ENCODE measurements at regions not wholly inside any gene's neighbourhood (a gene's known extent, or its start where the extent isn't known, plus 50 kb on each side); places are given as distances from the start of the nearest gene placed in this dataset.
"Not testable (repeated sequence)": the region's sequence is repeated elsewhere in the genome, so short reads cannot be mapped to it uniquely, and the experiment has no call there.

GRCh38 chr4:118435415-118435814 lies 82.6 kb upstream of the PRSS12 start:
- H3K4me3 ChIP-seq (IDR thresholded peaks at IDR 0.05; ENCODE audit: insufficient read depth, low read depth, low read length); H3K4me1 ChIP-seq (ENCODE audit: low read depth, poor library complexity, severe bottlenecking); H2AFZ ChIP-seq (ENCODE audit: low read depth); H3K27ac ChIP-seq; H3K9ac ChIP-seq; H4K20me1 ChIP-seq (ENCODE audit: insufficient read depth); H3K79me2 ChIP-seq (ENCODE audit: insufficient read depth, low read depth); H3K4me2 ChIP-seq; H3K27me3 ChIP-seq (ENCODE audit: insufficient read depth, low read depth); H3K36me3 ChIP-seq (ENCODE audit: insufficient read depth): not testable (repeated sequence)

- H3K4me2 ChIP-seq; H3K9ac ChIP-seq; H3K79me2 ChIP-seq (ENCODE audit: insufficient read depth, low read depth); H3K4me3 ChIP-seq (IDR thresholded peaks at IDR 0.05; ENCODE audit: insufficient read depth, low read depth, low read length); H3K4me1 ChIP-seq (ENCODE audit: low read depth, poor library complexity, severe bottlenecking); H4K20me1 ChIP-seq (ENCODE audit: insufficient read depth); H3K27ac ChIP-seq; H2AFZ ChIP-seq (ENCODE audit: low read depth); H3K27me3 ChIP-seq (ENCODE audit: insufficient read depth, low read depth); H3K36me3 ChIP-seq (ENCODE audit: insufficient read depth): not testable (repeated sequence)
Measured at GRCh38 chr4:118442115-118442837, 89.5 kb upstream of the PRSS12 start.

GRCh38 chr4:118447397-118447796 lies 94.6 kb upstream of the PRSS12 start:
- H3K27ac ChIP-seq; H3K4me1 ChIP-seq (ENCODE audit: low read depth, poor library complexity, severe bottlenecking); H2AFZ ChIP-seq (ENCODE audit: low read depth); H3K79me2 ChIP-seq (ENCODE audit: insufficient read depth, low read depth); H3K27me3 ChIP-seq (ENCODE audit: insufficient read depth, low read depth); H3K4me3 ChIP-seq (IDR thresholded peaks at IDR 0.05; ENCODE audit: insufficient read depth, low read depth, low read length); H4K20me1 ChIP-seq (ENCODE audit: insufficient read depth); H3K36me3 ChIP-seq (ENCODE audit: insufficient read depth); H3K9ac ChIP-seq; H3K4me2 ChIP-seq: not testable (repeated sequence)

GRCh38 chr4:118454857-118455256 lies 102.1 kb upstream of the PRSS12 start:
- H2AFZ ChIP-seq (ENCODE audit: low read depth); H3K4me3 ChIP-seq (IDR thresholded peaks at IDR 0.05; ENCODE audit: insufficient read depth, low read depth, low read length); H3K4me1 ChIP-seq (ENCODE audit: low read depth, poor library complexity, severe bottlenecking); H3K27ac ChIP-seq; H3K9ac ChIP-seq; H3K4me2 ChIP-seq; H3K36me3 ChIP-seq (ENCODE audit: insufficient read depth); H3K27me3 ChIP-seq (ENCODE audit: insufficient read depth, low read depth); H4K20me1 ChIP-seq (ENCODE audit: insufficient read depth); H3K79me2 ChIP-seq (ENCODE audit: insufficient read depth, low read depth): not testable (repeated sequence)

- not testable (repeated sequence) for H3K9ac ChIP-seq; H3K27me3 ChIP-seq (ENCODE audit: insufficient read depth, low read depth); H3K36me3 ChIP-seq (ENCODE audit: insufficient read depth); H3K79me2 ChIP-seq (ENCODE audit: insufficient read depth, low read depth); H3K27ac ChIP-seq; H2AFZ ChIP-seq (ENCODE audit: low read depth); H4K20me1 ChIP-seq (ENCODE audit: insufficient read depth); H3K4me2 ChIP-seq; H3K4me1 ChIP-seq (ENCODE audit: low read depth, poor library complexity, severe bottlenecking); H3K4me3 ChIP-seq (IDR thresholded peaks at IDR 0.05; ENCODE audit: insufficient read depth, low read depth, low read length)
Measured at GRCh38 chr4:118461435-118461834, 108.6 kb upstream of the PRSS12 start.

GRCh38 chr4:118465831-118466230 lies 113.0 kb upstream of the PRSS12 start:
- H3K27me3 ChIP-seq (ENCODE audit: insufficient read depth, low read depth); H3K9ac ChIP-seq; H3K4me3 ChIP-seq (IDR thresholded peaks at IDR 0.05; ENCODE audit: insufficient read depth, low read depth, low read length); H3K79me2 ChIP-seq (ENCODE audit: insufficient read depth, low read depth); H3K36me3 ChIP-seq (ENCODE audit: insufficient read depth); H2AFZ ChIP-seq (ENCODE audit: low read depth); H3K4me1 ChIP-seq (ENCODE audit: low read depth, poor library complexity, severe bottlenecking); H3K4me2 ChIP-seq; H3K27ac ChIP-seq; H4K20me1 ChIP-seq (ENCODE audit: insufficient read depth): not testable (repeated sequence)

- H3K9ac ChIP-seq; H3K4me1 ChIP-seq (ENCODE audit: low read depth, poor library complexity, severe bottlenecking); H3K4me3 ChIP-seq (IDR thresholded peaks at IDR 0.05; ENCODE audit: insufficient read depth, low read depth, low read length); H4K20me1 ChIP-seq (ENCODE audit: insufficient read depth); H3K4me2 ChIP-seq; H3K27ac ChIP-seq; H3K79me2 ChIP-seq (ENCODE audit: insufficient read depth, low read depth); H2AFZ ChIP-seq (ENCODE audit: low read depth); H3K27me3 ChIP-seq (ENCODE audit: insufficient read depth, low read depth); H3K36me3 ChIP-seq (ENCODE audit: insufficient read depth): not testable (repeated sequence)
Measured at GRCh38 chr4:118474001-118474626, 121.3 kb upstream of the PRSS12 start.

- H3K27ac ChIP-seq; H4K20me1 ChIP-seq (ENCODE audit: insufficient read depth); H3K4me2 ChIP-seq; H3K27me3 ChIP-seq (ENCODE audit: insufficient read depth, low read depth); H3K4me1 ChIP-seq (ENCODE audit: low read depth, poor library complexity, severe bottlenecking); H3K79me2 ChIP-seq (ENCODE audit: insufficient read depth, low read depth); H3K4me3 ChIP-seq (IDR thresholded peaks at IDR 0.05; ENCODE audit: insufficient read depth, low read depth, low read length); H3K9ac ChIP-seq; H2AFZ ChIP-seq (ENCODE audit: low read depth); H3K36me3 ChIP-seq (ENCODE audit: insufficient read depth): not testable (repeated sequence)
Measured at GRCh38 chr4:118474771-118475170, 122.0 kb upstream of the PRSS12 start.

- not testable (repeated sequence) for H2AFZ ChIP-seq (ENCODE audit: low read depth); H3K36me3 ChIP-seq (ENCODE audit: insufficient read depth); H3K4me2 ChIP-seq; H4K20me1 ChIP-seq (ENCODE audit: insufficient read depth); H3K27ac ChIP-seq; H3K4me1 ChIP-seq (ENCODE audit: low read depth, poor library complexity, severe bottlenecking); H3K79me2 ChIP-seq (ENCODE audit: insufficient read depth, low read depth); H3K27me3 ChIP-seq (ENCODE audit: insufficient read depth, low read depth); H3K9ac ChIP-seq; H3K4me3 ChIP-seq (IDR thresholded peaks at IDR 0.05; ENCODE audit: insufficient read depth, low read depth, low read length)
Measured at GRCh38 chr4:118475901-118476300, 123.1 kb upstream of the PRSS12 start.

- H3K9ac ChIP-seq; H3K4me1 ChIP-seq (ENCODE audit: low read depth, poor library complexity, severe bottlenecking); H3K4me3 ChIP-seq (IDR thresholded peaks at IDR 0.05; ENCODE audit: insufficient read depth, low read depth, low read length); H4K20me1 ChIP-seq (ENCODE audit: insufficient read depth); H3K4me2 ChIP-seq; H3K27me3 ChIP-seq (ENCODE audit: insufficient read depth, low read depth); H3K27ac ChIP-seq; H3K79me2 ChIP-seq (ENCODE audit: insufficient read depth, low read depth); H3K36me3 ChIP-seq (ENCODE audit: insufficient read depth); H2AFZ ChIP-seq (ENCODE audit: low read depth): not testable (repeated sequence)
Measured at GRCh38 chr4:118477826-118478225, 125.0 kb upstream of the PRSS12 start.
